HCT116 (cell line): ENCODE measurements at regions not wholly inside any gene's neighbourhood (a gene's known extent, or its start where the extent isn't known, plus 50 kb on each side); places are given as distances from the start of the nearest gene placed in this dataset.

Experiments
- ATAC-seq: fragments of 200-7000 bp; cut with Tn5 transposase; 2 replicates; pipeline ENCODE4 v1.9.1; 2020; ENCODE audit warnings: mild to moderate bottlenecking, moderate library complexity
- BruUV-seq: library from RNA; stranded (reverse); fragments of 400-500 nt; replicated peaks from 2 replicates; lab custom pipeline; 2021; lab: Mats Ljungman, UMichigan
- CTCF ChIA-PET: fragments of 300-600 bp; sonication (Branson Sonifier 250); formaldehyde crosslinking; loops from one replicate; lab custom pipeline; 2021; ENCODE audit warnings: antibody characterized with exemption; lab: Charles Lee
- POLR2A ChIA-PET: fragments of 300-600, 350-600 bp; sonication (Branson Sonifier 250); formaldehyde crosslinking; loops from one replicate; lab custom pipeline; 2021; ENCODE audit warnings: antibody characterized with exemption; lab: Charles Lee
- RAD21 ChIA-PET, 2 experiments: fragments of 300-600 bp; sonication (Branson Sonifier 250); formaldehyde crosslinking; loops; one replicate each; lab custom pipeline; 2023; ENCODE audit warnings: low total read pairs in 2 of 2; ENCODE audit not compliant: uncharacterized antibody in 2 of 2, unreplicated experiment in 2 of 2, low non-redundant PET in 1 of 2; lab: Charles Lee
- DNase-seq: peaks from one replicate; pipeline ENCODE4 v3.0.0-alpha.2; 2010; ENCODE audit warnings: low read depth, low spot score
- H2AFZ ChIP-seq: fragments of 200-600 bp; shearing (Covaris generic), sonication (generic); 2 replicates; pipeline ENCODE4 v1.6.1; 2017; ENCODE audit warnings: low read depth, mixed run types, mixed read lengths, antibody characterized with exemption, low read length; ENCODE audit not compliant: poor library complexity, severe bottlenecking
- H3K27ac ChIP-seq: 2 replicates; pipeline ENCODE4 v1.5.1; 2012; ENCODE audit warnings: low read depth, low read length
- H3K27me3 ChIP-seq: fragments of 200-600 bp; sonication (generic); 2 replicates; pipeline ENCODE4 v1.6.1; 2016; ENCODE audit warnings: mixed run types, low read length, mixed read lengths; ENCODE audit not compliant: insufficient read depth
- H3K36me3 ChIP-seq, 2 experiments: fragments of 200-500 bp in 1 of 2; fragments of 200-600 bp in 1 of 2; sonication (Bioruptor generic) in 1 of 2; sonication (generic) in 1 of 2; 2 replicates each; pipeline versions ENCODE4 v1.5.1 to v1.6.1; 2014 to 2016; ENCODE audit warnings: low read length in 2 of 2, inconsistent platforms in 1 of 2, mixed read lengths in 1 of 2, mixed run types in 1 of 2; ENCODE audit not compliant: insufficient read depth in 2 of 2, control insufficient read depth in 1 of 2
- H3K4me1 ChIP-seq, 2 experiments: fragments of 200-600 bp in 1 of 2; sonication (generic) in 1 of 2; 2 replicates each; pipeline versions ENCODE4 v1.5.1 to v1.6.1; 2012 to 2017; ENCODE audit warnings: low read length in 2 of 2, inconsistent platforms in 1 of 2, mild to moderate bottlenecking in 1 of 2, mixed read lengths in 1 of 2, mixed run types in 1 of 2, moderate library complexity in 1 of 2; ENCODE audit not compliant: insufficient read depth in 2 of 2, control insufficient read depth in 1 of 2
- H3K4me2 ChIP-seq: fragments of 200-600 bp; sonication (generic); 2 replicates; pipeline ENCODE4 v1.6.1; 2017; ENCODE audit warnings: mixed run types, low read length, mixed read lengths
- H3K4me3 ChIP-seq, 2 experiments: fragments of 200-600 bp in 1 of 2; sonication (generic) in 1 of 2; replicated peaks in 1 of 2; 2 replicates each; pipeline ENCODE4 v1.5.1; 2011 to 2016; ENCODE audit warnings: low read length in 2 of 2, control low read depth in 1 of 2, low read depth in 1 of 2, mild to moderate bottlenecking in 1 of 2, mixed read lengths in 1 of 2, mixed run types in 1 of 2
- H3K79me2 ChIP-seq: fragments of 200-600 bp; sonication (generic); 2 replicates; pipeline ENCODE4 v1.6.1; 2017; ENCODE audit warnings: mild to moderate bottlenecking, mixed run types, low read length, moderate library complexity, mixed read lengths; ENCODE audit not compliant: insufficient read depth
- H3K9ac ChIP-seq: fragments of 200-600 bp; sonication (generic); 2 replicates; pipeline ENCODE4 v1.6.1; 2016; ENCODE audit warnings: low read length, mixed read lengths
- H3K9me2 ChIP-seq: fragments of 200-600 bp; sonication (generic), shearing (Covaris generic); 2 replicates; pipeline ENCODE4 v1.6.1; 2017; ENCODE audit warnings: mixed run types, mild to moderate bottlenecking, moderate library complexity; ENCODE audit not compliant: insufficient read depth
- H3K9me3 ChIP-seq, 2 experiments: fragments of 200-500 bp in 1 of 2; fragments of 200-600 bp in 1 of 2; sonication (Bioruptor generic) in 1 of 2; sonication (generic) in 1 of 2; 2 replicates each; pipeline ENCODE4 v1.6.1; 2014 to 2017; ENCODE audit warnings: low read length in 2 of 2, mixed read lengths in 2 of 2, inconsistent platforms in 1 of 2, low read depth in 1 of 2, mild to moderate bottlenecking in 1 of 2, mixed run types in 1 of 2, moderate library complexity in 1 of 2; ENCODE audit not compliant: control insufficient read depth in 1 of 2, insufficient read depth in 1 of 2
- H4K20me1 ChIP-seq: fragments of 200-600 bp; sonication (generic), shearing (Covaris generic); 2 replicates; pipeline ENCODE4 v1.6.1; 2017; ENCODE audit warnings: mixed run types, mild to moderate bottlenecking, moderate library complexity; ENCODE audit not compliant: insufficient read depth
- EGR1 ChIP-seq: IDR thresholded peaks from 2 replicates; pipeline ENCODE4 v1.6.1; 2012; ENCODE audit warnings: low read depth
- EZH2phosphoT487 ChIP-seq: fragments of 200-600 bp; IDR thresholded peaks from 2 replicates; pipeline ENCODE4 v1.6.1; 2018; ENCODE audit warnings: antibody characterized with exemption, borderline replicate concordance
- JUND ChIP-seq: IDR thresholded peaks from 2 replicates; pipeline ENCODE4 v1.6.1; 2012
- POLR2A ChIP-seq: IDR thresholded peaks from 2 replicates; pipeline ENCODE4 v1.7.0; 2011; ENCODE audit warnings: borderline replicate concordance; ENCODE audit not compliant: insufficient read depth, insufficient read length; ENCODE audit errors: extremely low read depth
- RAD21 ChIP-seq: IDR thresholded peaks from 2 replicates; pipeline ENCODE4 v1.6.1; 2012; ENCODE audit warnings: low read depth, mild to moderate bottlenecking
- SRF ChIP-seq: IDR thresholded peaks from 2 replicates; pipeline ENCODE4 v1.6.1; 2012; ENCODE audit warnings: low read depth
- YY1 ChIP-seq: IDR thresholded peaks from 2 replicates; pipeline ENCODE4 v1.6.1; 2011; ENCODE audit warnings: low read length, low read depth, moderate library complexity, mild to moderate bottlenecking; ENCODE audit not compliant: insufficient replicate concordance; ENCODE audit errors: extremely low read depth
- ZFX ChIP-seq: fragments of 450-650 bp; IDR thresholded peaks from 2 replicates; pipeline ENCODE4 v1.6.1; 2017
- ZNF274 ChIP-seq: fragments of 200-500 bp; sonication (Bioruptor generic); IDR thresholded peaks from 2 replicates; pipeline ENCODE4 v1.6.1; 2014; ENCODE audit warnings: mild to moderate bottlenecking, low read depth, low read length, inconsistent platforms
- intact Hi-C: fragments of 100-400 bp; cut with micrococcal nuclease; formaldehyde crosslinking; loops from 2 replicates; pipeline ENCODE4 v1.10.0; 2022
- TF ChIP-seq, protein P1 (sequence below), 3 experiments: fragments of 200-600 bp in 1 of 3; sonication (generic) in 1 of 3; IDR thresholded peaks in 2 of 3; conservative IDR thresholded peaks in 1 of 3; 2 replicates each; pipeline ENCODE4 v1.5.1; 2012 to 2017; ENCODE audit warnings: low read depth in 2 of 3, low read length in 2 of 3, antibody characterized with exemption in 1 of 3, borderline replicate concordance in 1 of 3, control low read depth in 1 of 3, mild to moderate bottlenecking in 1 of 3, mixed read lengths in 1 of 3, mixed run types in 1 of 3, moderate library complexity in 1 of 3; ENCODE audit not compliant: insufficient read depth in 1 of 3
- TF ChIP-seq, protein P2 (sequence below): IDR thresholded peaks from 2 replicates; pipeline ENCODE4 v1.6.1; 2012
- TF ChIP-seq, protein P3 (sequence below): IDR thresholded peaks from 2 replicates; pipeline ENCODE4 v1.6.1; 2012

DNA sequence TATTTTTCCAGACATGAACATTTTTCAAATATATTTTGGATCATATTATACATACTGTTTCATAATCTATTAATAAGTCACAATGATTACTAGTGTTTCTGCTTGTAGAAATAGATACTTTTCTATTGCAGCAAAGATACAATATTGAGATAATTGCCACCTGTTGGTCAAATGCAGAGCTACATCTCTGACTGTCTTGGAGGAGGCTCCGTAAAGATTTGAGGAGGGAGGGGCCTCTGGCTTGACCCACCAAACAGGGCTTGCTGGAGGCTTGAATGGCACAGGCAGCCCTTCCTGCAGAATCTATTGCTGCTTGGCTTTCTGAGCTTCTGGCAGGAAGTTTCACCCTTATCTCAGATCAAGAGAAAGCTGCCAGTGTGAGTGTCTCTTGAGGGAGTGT lies 99.3 kb upstream of the ARMCX2 start:
- peak; percentile 24 for DNase-seq
- no peak overlapping the region for H2AFZ ChIP-seq
- no peak overlapping the region for H3K4me3 ChIP-seq
- H3K27ac ChIP-seq, result no peak overlapping the region
- RAD21 ChIA-PET, result no interaction called here
- H3K9ac ChIP-seq, result no peak overlapping the region
- H3K9me2 ChIP-seq, result no peaks in the 10 kb centered on the region
- CTCF ChIA-PET, result interaction anchor here (0.8 to 1.1 kb wide), 3 partner anchors 66 to 151 kb away, joined by 3 to 4 read pairs (median 3); partner anchors contain the start of gene ARMCX6
- no peaks in the 10 kb centered on the region for H3K4me1 ChIP-seq
- BruUV-seq, result no TSS peak
- TF ChIP-seq, protein P1, sequence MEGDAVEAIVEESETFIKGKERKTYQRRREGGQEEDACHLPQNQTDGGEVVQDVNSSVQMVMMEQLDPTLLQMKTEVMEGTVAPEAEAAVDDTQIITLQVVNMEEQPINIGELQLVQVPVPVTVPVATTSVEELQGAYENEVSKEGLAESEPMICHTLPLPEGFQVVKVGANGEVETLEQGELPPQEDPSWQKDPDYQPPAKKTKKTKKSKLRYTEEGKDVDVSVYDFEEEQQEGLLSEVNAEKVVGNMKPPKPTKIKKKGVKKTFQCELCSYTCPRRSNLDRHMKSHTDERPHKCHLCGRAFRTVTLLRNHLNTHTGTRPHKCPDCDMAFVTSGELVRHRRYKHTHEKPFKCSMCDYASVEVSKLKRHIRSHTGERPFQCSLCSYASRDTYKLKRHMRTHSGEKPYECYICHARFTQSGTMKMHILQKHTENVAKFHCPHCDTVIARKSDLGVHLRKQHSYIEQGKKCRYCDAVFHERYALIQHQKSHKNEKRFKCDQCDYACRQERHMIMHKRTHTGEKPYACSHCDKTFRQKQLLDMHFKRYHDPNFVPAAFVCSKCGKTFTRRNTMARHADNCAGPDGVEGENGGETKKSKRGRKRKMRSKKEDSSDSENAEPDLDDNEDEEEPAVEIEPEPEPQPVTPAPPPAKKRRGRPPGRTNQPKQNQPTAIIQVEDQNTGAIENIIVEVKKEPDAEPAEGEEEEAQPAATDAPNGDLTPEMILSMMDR (IDR thresholded peaks at IDR 0.05 in 2 of 3, conservative IDR thresholded peaks at IDR 0.05 in 1 of 3; ENCODE audit: borderline replicate concordance in 1 of 3, insufficient read depth in 1 of 3, low read depth in 2 of 3, low read length in 2 of 3), result peak; percentile 22 to 40 (median 32); a peak in 4 of 6 replicates
- no peak for TF ChIP-seq EGR1
- TF ChIP-seq POLR2A, result no peak
- 0 out of 2 replicates have a peak, but pooled peaks have one; percentile 29 for TF ChIP-seq RAD21
- POLR2A ChIA-PET, result no interaction called here
- 0 out of 2 replicates have a peak, but pooled peaks cover 3% of the 10 kb centered on the region for H3K27me3 ChIP-seq
- H3K79me2 ChIP-seq, result no peaks in the 10 kb centered on the region
- H3K36me3 ChIP-seq, result no peaks in the 10 kb centered on the region
- H4K20me1 ChIP-seq, result no peaks in the 10 kb centered on the region
- H3K9me3 ChIP-seq, result no peaks in the 10 kb centered on the region
- no peak overlapping the region for H3K4me2 ChIP-seq
- peak; percentile 91 for ATAC-seq
- intact Hi-C loops, result no loop called here

DNA sequence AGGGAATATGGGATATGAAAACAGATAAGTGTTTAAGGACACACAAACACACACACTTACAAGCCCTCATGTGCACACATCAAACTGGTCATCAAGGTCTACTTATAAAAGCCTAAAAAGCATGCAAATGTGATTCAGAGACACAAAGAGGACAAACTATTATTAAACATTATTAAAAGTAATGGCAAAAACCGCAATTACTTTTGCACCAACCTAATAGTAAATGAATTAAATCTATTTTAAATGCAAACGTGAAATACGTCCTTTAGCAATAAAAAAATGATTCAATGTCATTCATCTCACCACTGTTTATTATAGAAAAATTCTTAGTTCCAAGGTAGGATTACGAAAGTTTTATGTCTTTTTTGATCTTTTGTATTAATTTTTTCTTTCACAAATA lies 91.1 kb upstream of the ARMCX2 start:
- ATAC-seq (no peak), DNase-seq (no peak)
- Histone ChIP-seq H3K4me2 (no peak overlapping the region), H3K9me2 (no peaks in the 10 kb centered on the region), H3K27me3 (no peaks in the 10 kb centered on the region), H3K9me3 (no peaks in the 10 kb centered on the region), H3K36me3 (no peaks in the 10 kb centered on the region), H3K4me1 (no peaks in the 10 kb centered on the region), H3K4me3 (no peak overlapping the region), H2AFZ (no peak overlapping the region), H3K9ac (no peak overlapping the region), H3K27ac (no peak overlapping the region), H4K20me1 (no peaks in the 10 kb centered on the region), H3K79me2 (no peaks in the 10 kb centered on the region)
- ChIA-PET RAD21 (no interaction called here), POLR2A (no interaction called here), CTCF (no interaction called here)
- BruUV-seq, result no TSS peak
- TF ChIP-seq, protein P2, sequence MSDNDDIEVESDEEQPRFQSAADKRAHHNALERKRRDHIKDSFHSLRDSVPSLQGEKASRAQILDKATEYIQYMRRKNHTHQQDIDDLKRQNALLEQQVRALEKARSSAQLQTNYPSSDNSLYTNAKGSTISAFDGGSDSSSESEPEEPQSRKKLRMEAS, result no peak
- TF ChIP-seq YY1, result no peak
- no peak for TF ChIP-seq JUND
- TF ChIP-seq EZH2phosphoT487, result no peak
- TF ChIP-seq ZFX, result no peak
- TF ChIP-seq, protein P3, sequence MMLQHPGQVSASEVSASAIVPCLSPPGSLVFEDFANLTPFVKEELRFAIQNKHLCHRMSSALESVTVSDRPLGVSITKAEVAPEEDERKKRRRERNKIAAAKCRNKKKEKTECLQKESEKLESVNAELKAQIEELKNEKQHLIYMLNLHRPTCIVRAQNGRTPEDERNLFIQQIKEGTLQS, result no peak
- TF ChIP-seq ZNF274, result no peak
- no peak for TF ChIP-seq SRF
- intact Hi-C loops, result no loop called here
